Stomach (tissue), 4 donors: ENCODE measurements at regions not wholly inside any gene's neighbourhood (a gene's known extent, or its start where the extent isn't known, plus 50 kb on each side); places are given as distances from the start of the nearest gene placed in this dataset.

Experiments
- POLR2A ChIP-seq, 4 donors: fragments of 450-650 bp; IDR thresholded peaks; one replicate each; pipeline ENCODE4 v1.6.1; 2016; ENCODE audit warnings: antibody characterized with exemption in 4 of 4, control low read depth in 2 of 4, mild to moderate bottlenecking in 1 of 4, moderate library complexity in 1 of 4
- TF ChIP-seq, protein P1 (sequence below), 7 experiments: fragments of 450-650 bp in 4 of 7; fragments of 200-600 bp in 3 of 7; sonication (generic) in 3 of 7; IDR thresholded peaks; one replicate each; pipeline ENCODE4 v1.5.1; 2016 to 2019; ENCODE audit warnings: antibody characterized with exemption in 7 of 7, control low read depth in 2 of 7, mild to moderate bottlenecking in 1 of 7

DNA sequence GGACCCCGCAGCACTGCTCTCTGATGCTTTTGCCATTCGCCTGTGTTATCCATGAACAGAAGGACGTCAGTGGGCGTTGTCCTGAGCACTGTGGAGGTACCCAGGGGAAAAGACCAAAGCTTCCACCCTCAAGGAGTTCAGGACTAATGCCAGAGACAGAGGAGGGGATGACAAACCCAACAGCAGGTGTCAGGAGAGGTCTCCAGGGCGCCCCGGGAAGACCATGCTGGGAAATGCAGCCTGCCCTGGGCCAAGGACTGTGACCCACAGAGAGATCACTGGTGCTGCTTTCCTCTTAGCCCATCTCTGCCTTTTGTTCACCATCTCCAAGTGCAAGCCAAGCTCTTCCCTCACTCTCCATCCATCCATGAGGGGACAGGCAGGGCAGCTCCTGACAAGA is 166.8 kb upstream of the PFKP start:
- no peak for TF ChIP-seq POLR2A (IDR thresholded peaks at IDR 0.05)
- TF ChIP-seq, protein P1, sequence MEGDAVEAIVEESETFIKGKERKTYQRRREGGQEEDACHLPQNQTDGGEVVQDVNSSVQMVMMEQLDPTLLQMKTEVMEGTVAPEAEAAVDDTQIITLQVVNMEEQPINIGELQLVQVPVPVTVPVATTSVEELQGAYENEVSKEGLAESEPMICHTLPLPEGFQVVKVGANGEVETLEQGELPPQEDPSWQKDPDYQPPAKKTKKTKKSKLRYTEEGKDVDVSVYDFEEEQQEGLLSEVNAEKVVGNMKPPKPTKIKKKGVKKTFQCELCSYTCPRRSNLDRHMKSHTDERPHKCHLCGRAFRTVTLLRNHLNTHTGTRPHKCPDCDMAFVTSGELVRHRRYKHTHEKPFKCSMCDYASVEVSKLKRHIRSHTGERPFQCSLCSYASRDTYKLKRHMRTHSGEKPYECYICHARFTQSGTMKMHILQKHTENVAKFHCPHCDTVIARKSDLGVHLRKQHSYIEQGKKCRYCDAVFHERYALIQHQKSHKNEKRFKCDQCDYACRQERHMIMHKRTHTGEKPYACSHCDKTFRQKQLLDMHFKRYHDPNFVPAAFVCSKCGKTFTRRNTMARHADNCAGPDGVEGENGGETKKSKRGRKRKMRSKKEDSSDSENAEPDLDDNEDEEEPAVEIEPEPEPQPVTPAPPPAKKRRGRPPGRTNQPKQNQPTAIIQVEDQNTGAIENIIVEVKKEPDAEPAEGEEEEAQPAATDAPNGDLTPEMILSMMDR (IDR thresholded peaks at IDR 0.05) = no peak
